Ureter (tissue), 1 donor: ENCODE measurements at regions not wholly inside any gene's neighbourhood (a gene's known extent, or its start where the extent isn't known, plus 50 kb on each side); places are given as distances from the start of the nearest gene placed in this dataset.
"Not testable (repeated sequence)": the region's sequence is repeated elsewhere in the genome, so short reads cannot be mapped to it uniquely, and the experiment has no call there.

Experiments used
- DNase-seq: peaks from one replicate; pipeline ENCODE4 v3.0.0-alpha.2; 2020; ENCODE audit warnings: low spot score
- donor health status: DM: yes; HTN: yes; CAD: no.

- not testable (repeated sequence) for DNase-seq
Observed at GRCh38 chr2:97431169-97431725, 158.4 kb downstream of the ANKRD36B start.

- not testable (repeated sequence) for DNase-seq
Observed at GRCh38 chr2:97422376-97422775, 167.3 kb downstream of the ANKRD36B start.

GRCh38 chr2:97406340-97406739 lies 183.3 kb downstream of the ANKRD36B start:
- not testable (repeated sequence) for DNase-seq

- peak; percentile 4 for DNase-seq
Observed at GRCh38 chr2:97405172-97405737, 184.4 kb downstream of the ANKRD36B start.

- DNase-seq: not testable (repeated sequence)
Observed at GRCh38 chr2:97402678-97403077, 187.0 kb downstream of the ANKRD36B start.

- not testable (repeated sequence) for DNase-seq
Observed at GRCh38 chr2:97395691-97396090, 194.0 kb downstream of the ANKRD36B start.

- DNase-seq: not testable (repeated sequence)
Observed at GRCh38 chr2:97385803-97386202, 203.9 kb downstream of the ANKRD36B start.

GRCh38 chr2:97375913-97376312 lies 213.8 kb downstream of the ANKRD36B start:
- DNase-seq: not testable (repeated sequence)

- DNase-seq: not testable (repeated sequence)
Observed at GRCh38 chr2:97374426-97374825, 215.3 kb downstream of the ANKRD36B start.

GRCh38 chr2:97363159-97363558 lies 226.5 kb downstream of the ANKRD36B start:
- DNase-seq: not testable (repeated sequence)

- DNase-seq: peak; percentile 52
Observed at GRCh38 chr2:97359861-97360584, 229.7 kb downstream of the ANKRD36B start.

GRCh38 chr2:97355887-97356286 lies 233.8 kb downstream of the ANKRD36B start:
- no peak for DNase-seq

GRCh38 chr2:97355176-97355575 lies 234.5 kb downstream of the ANKRD36B start:
- DNase-seq: no peak

GRCh38 chr2:97354576-97354975 lies 235.1 kb downstream of the ANKRD36B start:
- DNase-seq: no peak

- DNase-seq: no peak
Observed at GRCh38 chr2:97348841-97349240, 235.9 kb downstream of the ANKRD36 start.

GRCh38 chr2:97348265-97348664 lies 235.3 kb downstream of the ANKRD36 start:
- no peak for DNase-seq

- DNase-seq: not testable (repeated sequence)
Observed at GRCh38 chr2:97344937-97345336, 232.0 kb downstream of the ANKRD36 start.

- not testable (repeated sequence) for DNase-seq
Observed at GRCh38 chr2:97333674-97334073, 220.7 kb downstream of the ANKRD36 start.

- not testable (repeated sequence) for DNase-seq
Observed at GRCh38 chr2:97332184-97332583, 219.2 kb downstream of the ANKRD36 start.

- not testable (repeated sequence) for DNase-seq
Observed at GRCh38 chr2:97321936-97322713, 209.2 kb downstream of the ANKRD36 start.

GRCh38 chr2:97315358-97315757 lies 202.4 kb downstream of the ANKRD36 start:
- not testable (repeated sequence) for DNase-seq

GRCh38 chr2:97312426-97312825 lies 199.5 kb downstream of the ANKRD36 start:
- DNase-seq: not testable (repeated sequence)
